Superior temporal gyrus (tissue), 1 donor: ENCODE measurements at regions not wholly inside any gene's neighbourhood (a gene's known extent, or its start where the extent isn't known, plus 50 kb on each side); places are given as distances from the start of the nearest gene placed in this dataset.
"Not testable (repeated sequence)": the region's sequence is repeated elsewhere in the genome, so short reads cannot be mapped to it uniquely, and the experiment has no call there.

ENCODE experiments used
- DNase-seq: peaks from one replicate; pipeline ENCODE4 v3.0.0-alpha.2; 2016; ENCODE audit errors: extremely low spot score

GRCh38 chr1:60916906-60917305 is 165.5 kb upstream of the NFIA start:
- no peak for DNase-seq

DNA sequence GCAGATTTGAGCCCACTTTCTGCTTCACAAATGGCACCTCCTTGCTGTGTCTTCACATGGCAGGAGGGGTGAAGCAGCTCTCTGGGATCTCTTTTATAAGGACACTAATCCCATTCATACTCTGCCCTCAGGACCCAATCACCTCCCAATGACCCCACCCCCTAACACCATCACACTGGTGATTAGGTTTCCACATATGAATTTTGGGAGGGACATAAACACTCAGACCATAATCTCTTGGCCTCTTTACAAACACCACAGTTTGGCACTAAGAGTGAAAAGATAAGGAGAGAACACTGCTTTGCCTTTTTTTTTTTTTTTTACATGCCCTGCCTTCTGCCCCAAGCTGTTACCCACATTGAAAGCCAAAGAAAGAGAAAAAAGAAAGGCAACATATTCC is 166.2 kb upstream of the NFIA start:
- no peak for DNase-seq

- DNase-seq = no peak
These were observed 166.9 kb upstream of the NFIA start for GRCh38 chr1:60915441-60915840.

DNA sequence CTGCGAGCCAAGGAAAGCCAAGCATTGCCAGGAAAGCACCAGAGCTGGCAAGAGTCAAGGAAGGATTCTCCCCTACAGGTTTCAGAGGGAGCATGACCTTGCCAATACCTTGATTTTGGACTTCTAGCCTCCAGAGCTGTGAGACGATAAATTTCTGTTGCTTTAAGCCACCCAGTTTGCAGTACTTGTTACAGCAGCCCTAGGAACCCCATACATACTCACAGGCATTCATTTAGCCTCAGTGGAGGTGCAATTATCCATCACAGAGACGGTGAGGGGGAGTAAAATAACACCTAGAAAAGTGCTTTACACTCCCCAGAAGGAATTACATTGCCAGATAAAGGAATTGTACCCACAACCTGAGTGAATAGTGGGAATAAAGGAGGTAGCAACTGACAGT is 167.4 kb upstream of the NFIA start:
- DNase-seq = no peak

GRCh38 chr1:60913708-60914107 is 168.7 kb upstream of the NFIA start:
- DNase-seq = not testable (repeated sequence)

- no peak for DNase-seq
These were observed 169.3 kb upstream of the NFIA start for GRCh38 chr1:60913039-60913438.

- DNase-seq = no peak
These were observed 170.2 kb upstream of the NFIA start for GRCh38 chr1:60911966-60912697.

DNA sequence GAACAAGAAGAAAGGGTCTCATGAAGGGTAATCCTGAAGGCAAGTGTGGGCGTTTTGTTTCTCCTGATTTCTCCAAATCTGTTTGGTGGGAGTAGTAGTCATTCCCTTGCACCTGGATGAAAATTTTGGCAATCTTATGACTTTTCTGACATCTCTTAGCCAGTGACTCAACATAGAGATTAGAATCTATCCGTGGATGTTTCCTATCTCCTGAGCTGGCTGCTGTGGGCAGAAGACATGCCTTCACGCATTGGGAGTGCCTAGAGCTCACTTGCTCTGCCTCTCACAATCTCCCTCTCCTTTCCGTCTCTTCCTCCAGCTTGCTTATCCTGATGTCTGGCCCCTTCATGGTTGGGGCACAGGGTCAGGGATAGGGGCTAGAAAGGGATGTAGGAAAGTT is 174.2 kb upstream of the NFIA start:
- DNase-seq = no peak

- no peak for DNase-seq
These were observed 175.8 kb upstream of the NFIA start for GRCh38 chr1:60906526-60906925.

- DNase-seq = no peak
These were observed 176.3 kb upstream of the NFIA start for GRCh38 chr1:60906039-60906438.

DNA sequence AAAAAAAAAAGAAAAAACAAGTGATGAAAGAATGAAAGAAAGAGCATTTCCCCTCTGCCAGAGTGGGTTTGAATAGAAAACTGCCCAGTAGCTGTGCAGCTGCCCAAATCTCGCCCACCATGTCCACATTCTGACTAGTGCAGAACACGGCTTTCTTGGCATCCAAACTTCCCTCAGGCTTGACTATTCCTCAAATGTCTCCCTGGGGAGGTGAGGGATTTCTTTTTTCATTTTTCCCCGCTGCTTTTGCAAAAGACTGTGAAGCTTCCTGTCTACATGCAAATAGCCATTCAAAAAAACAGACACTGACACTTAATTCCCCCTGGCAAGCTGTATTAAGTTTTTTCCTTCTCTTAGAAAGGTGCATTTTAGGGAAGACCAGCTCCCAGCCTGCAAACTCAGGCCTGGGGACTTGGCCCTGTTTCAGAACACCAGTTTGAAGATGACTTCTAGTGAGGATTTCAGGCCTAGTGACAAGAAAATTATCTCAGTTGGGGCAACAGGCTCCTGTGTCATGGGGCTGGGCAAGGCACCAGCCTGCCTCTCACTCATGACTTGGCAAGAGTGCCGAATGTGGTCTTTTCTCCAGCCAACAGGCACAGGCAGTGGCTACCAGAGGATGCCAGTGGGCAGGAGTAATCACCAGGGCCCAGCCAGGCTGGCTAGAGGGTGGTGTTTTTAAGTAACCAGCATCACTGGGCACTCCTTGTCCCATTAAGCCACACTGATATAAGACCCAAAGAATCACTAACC is 178.1 kb upstream of the NFIA start:
- peak; percentile 63 for DNase-seq

DNA sequence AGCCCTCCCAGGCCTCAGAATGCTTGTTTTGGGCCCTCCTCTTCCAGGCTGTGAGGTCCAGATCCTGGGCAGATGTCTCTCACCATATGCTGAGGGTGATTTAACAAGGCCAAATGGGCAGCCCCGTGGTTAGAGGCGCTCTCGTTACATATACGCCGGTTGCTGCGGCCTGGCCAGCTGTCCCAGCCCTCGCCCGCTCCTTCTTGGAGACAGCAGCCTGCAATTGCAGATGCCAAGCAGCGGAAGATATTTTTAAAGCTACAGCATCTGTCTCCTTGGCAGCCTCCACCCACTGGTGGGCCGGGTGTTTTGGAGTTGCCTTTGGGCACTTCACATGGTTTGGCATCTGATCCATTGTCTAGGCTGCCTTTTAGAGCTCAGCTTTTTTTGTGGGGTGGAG is 178.8 kb upstream of the NFIA start:
- DNase-seq = peak; percentile 73

DNA sequence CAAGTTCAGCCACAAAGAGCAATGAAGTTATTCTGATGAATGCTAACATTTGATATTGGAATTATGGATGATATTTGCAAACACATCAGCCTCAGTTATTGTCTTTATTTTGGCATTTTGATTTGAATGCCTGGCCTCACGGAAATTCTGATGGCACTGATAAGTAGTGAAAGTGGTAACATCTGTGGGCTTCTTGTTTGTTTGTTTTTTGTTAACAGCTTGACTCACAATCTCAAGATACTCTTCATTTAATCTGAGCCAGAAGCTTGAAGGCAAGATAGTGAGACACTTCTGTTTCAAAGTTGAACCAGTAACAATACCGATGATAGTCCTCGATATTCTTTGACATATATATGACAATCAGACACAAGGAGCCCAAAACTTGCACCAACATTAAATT is 182.9 kb upstream of the NFIA start:
- DNase-seq = no peak

GRCh38 chr1:60898987-60899386 is 183.4 kb upstream of the NFIA start:
- DNase-seq = no peak

- no peak for DNase-seq
These were observed 183.9 kb upstream of the NFIA start for GRCh38 chr1:60898413-60898812.

GRCh38 chr1:60896701-60897363 is 185.5 kb upstream of the NFIA start:
- peak; percentile 33 for DNase-seq

DNA sequence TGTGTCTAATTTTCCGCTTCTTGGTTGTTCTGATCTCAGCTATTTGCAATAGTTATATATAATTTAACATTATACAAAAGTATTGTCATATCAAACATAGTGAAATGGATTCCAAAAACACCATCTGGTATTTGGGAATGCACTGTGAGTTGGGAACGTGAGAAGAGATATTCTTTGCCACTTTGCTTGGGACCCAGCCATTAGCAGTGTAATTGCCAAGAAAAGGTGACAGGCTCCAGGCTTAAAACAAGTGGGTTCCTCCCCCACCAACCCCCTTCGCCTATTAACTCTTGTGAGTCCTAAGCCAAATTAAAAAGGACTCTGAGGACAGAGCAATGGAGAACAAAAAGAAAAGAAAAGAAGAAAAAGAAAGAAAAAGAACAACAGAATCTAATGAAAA is 186.7 kb upstream of the NFIA start:
- peak; percentile 47 for DNase-seq

GRCh38 chr1:60895252-60895651 is 187.1 kb upstream of the NFIA start:
- DNase-seq = no peak

DNA sequence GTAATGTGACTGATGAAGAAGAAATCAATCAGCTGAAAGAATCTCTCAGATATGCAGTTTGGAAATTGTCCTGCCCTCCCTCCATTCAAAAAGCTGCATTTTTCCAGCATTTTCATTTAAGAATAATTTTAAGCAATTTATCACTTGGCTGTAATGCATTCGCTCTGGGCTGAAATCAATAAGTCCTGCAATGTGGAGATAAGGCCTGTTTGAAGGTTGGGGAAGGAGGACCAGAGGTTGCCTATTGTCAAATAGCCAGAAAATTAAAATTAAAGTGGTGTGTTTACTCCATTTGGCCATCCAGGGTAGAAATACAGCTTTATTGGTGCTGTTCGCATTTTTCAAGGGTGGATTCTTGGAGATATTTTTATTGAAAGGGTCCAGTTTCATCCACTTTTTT is 187.6 kb upstream of the NFIA start:
- no peak for DNase-seq

DNA sequence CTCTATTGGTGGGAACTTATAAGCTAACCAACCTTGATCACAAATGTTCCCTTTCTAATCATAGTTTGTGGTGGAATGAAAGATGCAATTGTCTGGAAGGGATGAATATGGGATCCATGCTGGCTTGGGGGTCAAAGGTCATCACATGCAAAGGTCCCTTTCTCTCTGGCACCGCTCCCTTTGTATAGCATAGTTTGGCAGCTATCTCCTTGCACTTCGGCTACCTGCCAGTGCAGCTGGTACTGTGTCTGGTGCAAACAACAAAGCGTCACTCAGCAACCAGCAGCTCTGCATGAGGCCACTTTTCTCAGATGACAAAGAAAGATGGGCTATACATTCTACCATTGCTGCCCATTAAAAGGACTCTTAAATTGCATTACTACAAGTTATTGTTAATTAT is 188.2 kb upstream of the NFIA start:
- DNase-seq = no peak

- DNase-seq = no peak
These were observed 189.0 kb upstream of the NFIA start for GRCh38 chr1:60893136-60893930.

- no peak for DNase-seq
These were observed 190.6 kb upstream of the NFIA start for GRCh38 chr1:60891765-60892164.
